NCI-H226 (cell line): ENCODE measurements at regions not wholly inside any gene's neighbourhood (a gene's known extent, or its start where the extent isn't known, plus 50 kb on each side); places are given as distances from the start of the nearest gene placed in this dataset.

Source experiments
- DNase-seq: peaks from one replicate; pipeline ENCODE4 v3.0.0-alpha.2; 2015

DNA sequence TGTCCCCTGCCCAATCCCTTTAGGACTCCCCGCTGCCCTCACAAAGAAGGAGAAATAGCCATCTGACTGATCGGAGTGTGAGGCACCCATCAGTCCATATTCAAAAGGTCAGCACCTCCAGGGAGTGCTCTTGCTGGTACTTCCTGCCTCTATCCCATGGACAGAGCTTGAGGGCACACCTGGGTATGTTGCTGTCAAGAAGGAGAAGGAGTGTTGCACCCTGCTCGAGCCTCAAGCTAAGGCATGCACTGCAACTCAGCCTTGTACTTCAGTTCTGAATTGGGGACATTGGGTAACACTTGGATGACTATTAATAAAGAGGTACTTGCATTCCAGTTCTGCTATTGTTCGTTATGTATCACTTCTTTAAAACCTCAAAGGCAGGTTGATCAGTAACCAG, 190.3 kb upstream of the ZC3H12A start:
- DNase-seq, result no peak

GRCh38 chr1:37286881-37287280, 187.5 kb upstream of the ZC3H12A start:
- no peak for DNase-seq

DNA sequence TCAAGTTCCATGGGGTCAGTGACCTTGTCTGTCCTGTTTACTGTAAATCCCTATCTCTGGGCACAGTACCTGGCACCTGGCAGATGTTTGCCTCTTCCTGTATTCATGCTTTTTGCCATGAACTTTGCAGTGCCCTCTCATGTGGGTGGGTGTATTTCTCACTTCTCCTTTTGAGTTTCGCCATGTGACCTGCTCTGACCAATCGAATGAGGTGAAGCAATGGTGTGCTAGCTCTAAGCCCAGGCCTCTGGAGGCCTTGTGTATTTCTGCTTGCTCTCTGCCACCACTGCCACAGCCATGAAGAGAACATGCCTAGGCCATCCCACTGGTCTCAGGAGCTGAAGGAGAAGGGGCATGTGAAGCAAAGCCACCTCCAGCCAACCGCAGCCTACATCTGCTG, 185.5 kb upstream of the ZC3H12A start:
- DNase-seq, result no peak

DNA sequence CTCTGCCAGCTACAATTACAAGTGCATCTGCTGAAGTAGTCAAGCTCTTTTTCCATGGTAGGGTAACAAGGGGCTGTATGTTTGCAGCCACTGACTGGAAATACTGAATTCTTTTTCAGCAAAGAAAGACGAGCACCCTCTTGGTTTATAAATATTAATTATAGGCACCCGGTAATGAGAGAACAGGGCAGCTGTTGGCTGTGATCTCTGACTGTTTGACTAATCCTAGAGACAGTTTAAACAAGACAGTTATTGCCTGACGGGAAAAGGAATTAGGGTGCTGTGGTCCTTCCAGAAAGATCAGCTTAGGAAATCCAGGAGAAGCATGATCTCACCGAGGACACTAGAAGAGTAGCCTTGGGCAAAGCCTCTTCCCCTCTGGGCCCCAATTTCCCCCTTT, 183.7 kb upstream of the ZC3H12A start:
- DNase-seq, result no peak

DNA sequence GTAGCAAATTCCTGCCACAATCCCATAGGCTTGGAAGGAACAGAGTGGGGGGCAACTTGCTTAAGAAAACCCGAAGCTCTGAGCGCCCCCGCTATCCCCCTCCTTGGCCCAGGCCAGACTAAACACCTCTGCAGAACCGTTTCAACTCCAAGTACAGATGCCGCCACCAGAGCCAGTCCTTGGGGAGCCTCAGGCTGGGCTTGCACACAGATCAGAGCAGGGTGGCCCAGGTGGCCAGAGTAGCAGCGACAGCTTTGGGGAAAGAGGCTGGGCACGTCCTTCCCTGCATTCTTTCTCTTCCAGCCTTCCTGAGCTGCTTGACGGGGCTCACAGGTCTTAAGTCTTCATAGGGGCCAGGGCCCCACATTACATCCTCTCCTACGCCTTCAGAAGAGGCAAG, 181.6 kb upstream of the ZC3H12A start:
- DNase-seq, result no peak

GRCh38 chr1:37294096-37294495, 180.3 kb upstream of the ZC3H12A start:
- DNase-seq, result no peak

DNA sequence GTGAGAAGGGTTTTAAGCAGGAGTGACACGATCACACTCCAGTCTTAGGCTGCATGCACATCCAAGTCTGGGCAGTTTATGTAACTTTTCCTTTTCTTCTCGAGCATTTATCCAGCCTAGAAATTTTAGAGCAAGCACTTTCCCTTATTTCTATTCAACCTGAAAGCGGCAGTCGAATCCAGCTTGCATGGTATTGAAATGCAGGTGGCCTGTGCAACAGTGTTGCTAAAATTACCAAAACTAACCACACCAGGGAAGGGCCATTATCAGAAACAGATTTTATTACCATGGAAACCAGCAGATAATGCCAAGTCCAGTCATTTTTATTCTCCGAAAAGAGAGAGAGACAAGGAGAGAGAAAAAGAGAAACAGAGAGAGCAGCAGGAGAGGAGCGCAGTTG, 179.9 kb upstream of the ZC3H12A start:
- DNase-seq, result no peak

- DNase-seq, result no peak
Measured at GRCh38 chr1:37298769-37299168, 175.6 kb upstream of the ZC3H12A start.

- no peak for DNase-seq
Measured at GRCh38 chr1:37299216-37299615, 175.2 kb upstream of the ZC3H12A start.

DNA sequence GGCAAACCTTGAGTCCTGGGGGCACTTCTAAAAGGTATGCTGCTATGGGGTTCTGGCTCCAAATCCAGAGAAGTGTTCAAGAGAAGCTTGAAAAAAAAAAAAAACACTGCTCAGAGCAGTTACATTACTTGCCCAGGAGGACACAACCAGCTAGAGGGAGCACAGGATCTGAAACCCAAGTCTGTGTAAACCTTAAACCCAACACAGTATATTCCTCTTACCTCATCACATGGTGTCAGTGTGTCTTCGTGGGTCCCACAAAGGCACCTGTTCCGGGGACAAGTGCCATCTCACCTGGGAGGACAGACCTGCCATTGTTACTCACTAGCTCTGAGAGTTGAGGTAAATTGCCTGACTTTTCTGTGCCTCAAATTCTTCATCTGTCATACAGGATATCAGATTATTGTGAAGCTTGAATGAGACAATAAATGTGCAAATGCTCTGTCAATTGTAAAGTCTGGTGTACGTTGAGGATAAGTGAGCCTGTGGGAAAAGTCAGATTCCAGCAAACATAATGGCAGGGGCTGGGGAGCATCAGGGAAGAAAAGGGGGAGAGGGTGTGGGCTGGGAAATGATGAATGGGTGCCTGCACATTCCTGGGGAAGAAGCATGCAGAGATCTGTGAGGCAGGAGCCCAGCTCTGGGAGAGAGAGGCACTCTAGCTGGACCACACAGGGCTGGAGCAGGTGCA, 170.4 kb upstream of the ZC3H12A start:
- no peak for DNase-seq

DNA sequence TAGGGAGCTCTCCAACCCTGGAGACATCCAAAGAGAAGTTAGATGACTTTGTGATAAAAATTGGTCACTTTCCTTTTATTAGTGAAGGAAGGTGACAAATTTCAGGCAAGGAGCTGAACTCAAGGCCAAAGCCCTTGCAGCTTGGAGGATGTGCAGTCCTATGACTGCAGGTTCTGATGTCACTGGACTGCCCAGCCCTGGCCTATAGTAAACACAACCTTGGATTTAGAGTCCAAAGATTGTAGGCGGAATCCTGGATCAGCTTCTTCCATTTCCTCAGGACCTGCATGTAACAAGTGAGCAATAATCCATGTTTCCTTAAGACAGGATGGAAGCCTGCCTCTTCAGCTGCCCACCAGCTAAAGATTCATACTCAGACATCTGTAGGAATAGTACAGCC, 169.3 kb upstream of the ZC3H12A start:
- DNase-seq, result no peak

DNA sequence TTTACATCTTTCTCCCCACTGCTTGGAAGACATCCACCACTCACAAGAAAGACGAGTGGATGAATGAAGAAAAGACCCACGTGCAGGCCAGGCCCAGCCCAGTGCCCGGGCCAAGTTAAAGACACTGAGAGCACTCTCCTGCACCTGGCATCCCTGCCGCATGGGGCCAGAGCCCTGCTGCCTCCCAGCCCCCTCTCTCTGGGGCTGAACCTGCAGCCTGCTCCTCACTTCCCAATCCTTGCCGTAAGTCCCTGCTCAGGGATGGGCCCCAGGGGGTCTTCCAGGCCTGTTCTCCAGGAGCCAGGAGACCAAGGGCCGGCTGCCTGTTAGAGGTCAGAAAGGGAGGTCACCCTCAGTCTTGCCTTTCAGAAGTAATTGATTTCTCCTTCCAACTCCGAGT, 168.5 kb upstream of the ZC3H12A start:
- DNase-seq, result no peak

DNA sequence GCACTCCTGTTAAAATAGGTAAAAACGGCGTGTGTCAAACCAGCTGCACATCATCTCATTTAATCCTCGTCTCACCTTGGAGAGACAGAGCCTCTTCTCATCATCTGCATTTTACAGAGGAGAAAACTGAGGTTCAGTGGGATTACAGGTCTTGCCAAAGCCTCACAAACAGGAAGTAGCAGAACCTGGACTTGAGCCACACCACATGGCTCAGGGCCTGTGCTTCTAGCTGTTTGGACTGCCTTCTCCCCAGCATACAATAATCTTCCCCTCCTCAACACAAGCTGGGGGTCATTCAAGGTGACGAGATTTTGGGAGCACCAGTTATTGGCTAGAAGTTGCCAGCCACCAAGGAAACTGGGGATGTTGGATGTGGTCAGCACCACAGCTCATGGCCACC, 167.9 kb upstream of the ZC3H12A start:
- DNase-seq, result no peak

DNA sequence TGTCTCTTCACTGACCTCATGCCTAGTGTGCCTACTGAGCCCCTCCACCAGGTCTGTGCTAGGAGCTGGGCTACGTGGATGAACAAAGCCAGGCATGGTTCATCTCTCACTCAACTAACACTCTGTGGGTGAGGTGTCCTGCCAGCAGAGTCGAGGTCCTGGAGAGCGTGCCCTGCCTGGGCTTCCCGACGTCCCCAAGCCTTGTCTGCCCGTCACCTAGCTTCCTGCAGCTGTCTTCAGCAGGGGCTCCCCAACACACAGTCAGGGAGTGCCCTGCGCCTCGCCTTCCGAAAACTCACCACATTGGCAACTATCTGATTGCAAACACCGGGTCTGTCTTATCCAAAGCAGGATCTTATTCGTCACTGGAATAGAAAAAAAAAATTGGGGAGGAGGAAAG, 167.5 kb upstream of the ZC3H12A start:
- DNase-seq, result no peak

DNA sequence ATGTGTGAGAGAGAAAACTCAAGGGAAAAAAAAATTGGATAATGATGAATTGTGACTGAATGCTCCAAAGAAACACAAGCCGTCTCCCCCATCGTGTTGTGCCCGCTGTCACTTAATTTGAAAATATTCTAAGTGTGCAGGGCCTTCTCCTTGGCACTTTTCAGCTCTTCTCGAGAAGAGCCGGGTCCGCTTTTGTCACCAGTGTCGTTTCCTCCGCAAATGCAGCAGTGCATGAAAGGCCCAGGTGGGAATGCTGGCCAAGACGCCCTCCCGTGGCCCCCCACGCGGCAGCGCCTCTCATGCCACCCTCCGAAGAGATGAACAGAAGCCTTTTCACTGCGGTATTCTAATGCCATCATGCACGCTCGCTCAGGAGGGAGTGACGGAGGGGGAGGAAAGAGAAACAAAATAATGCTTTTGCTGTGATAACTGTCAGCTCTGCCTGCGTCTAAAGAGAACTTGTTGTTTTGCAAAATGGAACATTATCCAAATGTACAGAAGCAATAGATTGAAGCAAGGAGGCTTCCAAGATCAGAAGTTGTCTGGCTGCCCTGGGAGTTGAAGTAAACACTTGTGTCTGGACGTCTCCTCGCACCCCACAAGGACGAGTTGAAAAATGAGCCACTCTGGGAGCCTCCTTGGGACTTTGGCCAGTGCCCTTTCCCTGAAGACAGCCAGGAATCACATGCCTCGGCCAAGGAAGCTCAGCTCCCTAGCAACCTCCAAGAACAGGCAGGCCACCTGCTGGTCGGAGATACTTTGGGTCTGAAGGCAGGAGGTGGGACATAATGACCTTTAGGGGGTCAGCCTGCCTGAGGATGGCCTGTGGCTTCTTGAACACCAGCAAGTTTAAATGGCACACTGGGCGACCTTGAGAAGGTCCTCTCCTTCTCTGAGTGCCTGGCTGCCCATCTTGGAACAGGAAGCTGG, 166.1 kb upstream of the ZC3H12A start:
- DNase-seq, result no peak

GRCh38 chr1:37309574-37309973, 164.8 kb upstream of the ZC3H12A start:
- no peak for DNase-seq

- DNase-seq, result no peak
Measured at GRCh38 chr1:37310064-37310463, 164.3 kb upstream of the ZC3H12A start.

DNA sequence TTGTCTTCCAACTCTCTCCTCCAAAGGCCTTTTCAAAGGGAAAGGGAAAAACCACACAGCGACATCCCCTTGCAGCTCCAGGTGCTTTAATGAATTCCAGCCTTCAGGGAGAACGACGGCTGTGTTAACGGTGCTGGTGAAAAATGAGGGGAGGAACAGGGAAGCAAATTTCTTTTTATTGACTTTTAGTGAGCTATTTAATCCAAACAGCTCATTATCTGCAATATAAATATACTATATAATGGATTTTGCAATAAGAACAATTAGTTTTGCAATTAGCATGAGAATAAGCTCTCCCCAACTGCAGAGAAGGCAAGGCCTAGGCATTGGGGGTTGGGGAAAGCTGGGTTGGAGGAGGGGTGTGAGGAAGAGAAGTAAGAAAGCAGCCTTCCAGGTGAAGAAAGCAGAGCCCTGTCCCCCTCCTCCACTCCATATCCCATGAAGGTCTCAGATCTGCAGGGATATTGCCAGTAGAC, 159.0 kb upstream of the ZC3H12A start:
- no peak for DNase-seq

- DNase-seq, result no peak
Measured at GRCh38 chr1:37317870-37318467, 156.4 kb upstream of the ZC3H12A start.

DNA sequence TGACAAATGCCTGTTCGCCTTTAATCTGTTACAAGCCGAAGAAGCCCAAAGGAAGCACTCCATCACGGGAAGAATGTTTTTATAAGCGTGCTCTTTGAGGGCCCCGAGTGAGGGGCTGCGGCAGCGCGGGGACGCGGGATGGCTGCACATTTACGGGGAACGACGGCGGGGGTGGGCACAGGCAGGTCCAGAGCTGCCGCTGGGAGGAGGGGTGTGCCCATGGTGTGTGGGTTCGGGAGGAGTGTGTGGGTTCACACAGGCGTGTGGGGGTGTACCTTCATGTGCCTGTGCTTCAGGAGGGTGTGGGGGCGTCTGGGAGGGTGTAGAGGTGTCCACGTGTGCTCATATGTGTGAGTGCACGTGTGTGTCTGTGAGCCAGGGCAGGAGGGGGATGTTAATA, 155.9 kb upstream of the ZC3H12A start:
- no peak for DNase-seq

DNA sequence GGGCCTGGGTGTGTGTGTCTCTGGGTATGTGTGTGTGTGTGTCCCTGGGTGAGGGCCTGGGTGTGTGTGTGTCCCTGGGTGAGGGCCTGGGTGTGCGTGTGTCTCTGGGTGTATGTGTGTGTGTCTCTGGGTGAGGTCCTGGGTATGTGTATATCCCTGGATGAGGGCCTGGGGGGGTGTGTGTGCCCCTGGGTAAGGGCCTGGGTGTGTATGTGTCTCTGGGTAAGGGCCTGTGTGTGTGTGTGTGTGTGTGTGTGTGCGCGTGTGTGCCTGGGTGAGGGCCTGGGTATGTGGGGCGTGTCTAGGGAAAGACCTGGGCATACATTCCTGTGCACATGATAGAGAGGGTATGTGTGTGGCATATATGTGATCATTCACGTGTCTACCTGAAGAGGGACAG, 155.1 kb upstream of the ZC3H12A start:
- no peak for DNase-seq

- no peak for DNase-seq
Measured at GRCh38 chr1:37323486-37324377, 150.6 kb upstream of the ZC3H12A start.

DNA sequence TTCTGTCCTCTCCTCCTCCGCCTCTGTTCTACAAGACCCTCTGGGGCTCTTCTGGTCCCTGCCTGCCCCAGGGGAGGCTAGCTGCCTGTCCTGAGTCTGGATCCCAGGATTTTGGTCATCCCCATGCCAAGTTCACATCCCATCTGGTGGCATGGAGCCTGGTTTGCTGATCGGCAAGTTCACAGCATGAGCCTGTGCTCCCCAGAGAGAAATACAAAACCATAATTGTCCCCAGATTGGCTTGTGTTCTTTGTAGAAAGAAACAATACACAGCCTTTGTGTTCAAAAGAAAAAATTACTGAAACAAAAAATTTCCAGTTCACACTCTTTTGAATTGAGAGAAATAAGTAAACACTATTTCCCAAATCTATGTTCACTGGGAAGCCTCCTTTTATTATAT, 149.4 kb upstream of the ZC3H12A start:
- DNase-seq, result no peak
